Heart left ventricle (tissue), 13 donors: ENCODE measurements at regions not wholly inside any gene's neighbourhood (a gene's known extent, or its start where the extent isn't known, plus 50 kb on each side); places are given as distances from the start of the nearest gene placed in this dataset.

Experiments
- POLR2A ChIP-seq, 2 donors: fragments of 450-650 bp; IDR thresholded peaks; one replicate each; pipeline ENCODE4 v1.6.1; 2017; ENCODE audit warnings: antibody characterized with exemption in 2 of 2, mild to moderate bottlenecking in 2 of 2, moderate library complexity in 2 of 2
- TF ChIP-seq, protein P1 (sequence below), 12 donors: fragments of 200-600 bp; sonication (generic) in 4 of 12; IDR thresholded peaks; one replicate each; pipeline versions ENCODE4 v1.5.0 to v1.8.0; 2018 to 2022; ENCODE audit warnings: antibody characterized with exemption in 12 of 12, mild to moderate bottlenecking in 5 of 12
- donor health status: ischemic (EF 13 %, LVEDD 7.1; RV severe dilation, severe dysfunction).
- donor health status: DM: no; HTN: yes; CAD: no.
- donor health status: DM: no; HTN: no; CAD: no.
- donor health status: ischemic (EF 25% LVEDD 6.9; RV normal size, moderate dysfunction).
- donor health status: ischemic (EF 25% LVEDD 5.7; RV mildly dilated, moderate dysfunction).
- donor health status: ischemic (EF 35%, LVEDD 5.7; RV mildly dilated, moderate dysfunction).
- donor health status: nonischemic (EF 11% LVEDD 7.7; RV severe dilation, severe dysfunction).
- donor health status: DM: yes; HTN: yes; CAD: no.
- donor health status: PGD.
- donor health status: ischemic (EF 29% LVEDD 5.4; RV normal size, mild dysfunction).
- donor health status: nonischemic (EF 23%, LVEDD 6.1; RV moderate dilation, normal function).

DNA sequence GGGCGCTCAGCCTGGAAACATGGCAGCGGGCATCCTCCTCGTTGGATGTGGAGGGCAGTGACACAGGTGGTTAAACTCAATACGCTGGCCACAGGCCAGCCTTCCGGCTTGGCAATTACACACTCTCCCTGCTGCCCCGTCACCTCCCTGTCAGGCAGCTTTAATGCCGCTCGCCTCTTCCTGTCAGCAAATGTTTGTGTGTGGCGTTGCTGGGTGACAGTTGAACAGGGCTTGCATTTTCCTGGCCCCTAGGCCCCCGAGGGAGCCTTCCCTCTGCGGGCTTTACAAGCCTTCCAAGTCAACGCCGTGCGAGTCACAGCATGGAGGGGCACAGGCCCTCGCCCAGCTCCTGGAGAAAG lies 620.0 kb downstream of the BCOR start:
- TF ChIP-seq, protein P1, sequence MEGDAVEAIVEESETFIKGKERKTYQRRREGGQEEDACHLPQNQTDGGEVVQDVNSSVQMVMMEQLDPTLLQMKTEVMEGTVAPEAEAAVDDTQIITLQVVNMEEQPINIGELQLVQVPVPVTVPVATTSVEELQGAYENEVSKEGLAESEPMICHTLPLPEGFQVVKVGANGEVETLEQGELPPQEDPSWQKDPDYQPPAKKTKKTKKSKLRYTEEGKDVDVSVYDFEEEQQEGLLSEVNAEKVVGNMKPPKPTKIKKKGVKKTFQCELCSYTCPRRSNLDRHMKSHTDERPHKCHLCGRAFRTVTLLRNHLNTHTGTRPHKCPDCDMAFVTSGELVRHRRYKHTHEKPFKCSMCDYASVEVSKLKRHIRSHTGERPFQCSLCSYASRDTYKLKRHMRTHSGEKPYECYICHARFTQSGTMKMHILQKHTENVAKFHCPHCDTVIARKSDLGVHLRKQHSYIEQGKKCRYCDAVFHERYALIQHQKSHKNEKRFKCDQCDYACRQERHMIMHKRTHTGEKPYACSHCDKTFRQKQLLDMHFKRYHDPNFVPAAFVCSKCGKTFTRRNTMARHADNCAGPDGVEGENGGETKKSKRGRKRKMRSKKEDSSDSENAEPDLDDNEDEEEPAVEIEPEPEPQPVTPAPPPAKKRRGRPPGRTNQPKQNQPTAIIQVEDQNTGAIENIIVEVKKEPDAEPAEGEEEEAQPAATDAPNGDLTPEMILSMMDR (IDR thresholded peaks at IDR 0.05): no peak
- TF ChIP-seq POLR2A (IDR thresholded peaks at IDR 0.05): no peak
